ENCODE measurements at regions not wholly inside any gene's neighbourhood (a gene's known extent, or its start where the extent isn't known, plus 50 kb on each side); places are given as distances from the start of the nearest gene placed in this dataset.

DNA sequence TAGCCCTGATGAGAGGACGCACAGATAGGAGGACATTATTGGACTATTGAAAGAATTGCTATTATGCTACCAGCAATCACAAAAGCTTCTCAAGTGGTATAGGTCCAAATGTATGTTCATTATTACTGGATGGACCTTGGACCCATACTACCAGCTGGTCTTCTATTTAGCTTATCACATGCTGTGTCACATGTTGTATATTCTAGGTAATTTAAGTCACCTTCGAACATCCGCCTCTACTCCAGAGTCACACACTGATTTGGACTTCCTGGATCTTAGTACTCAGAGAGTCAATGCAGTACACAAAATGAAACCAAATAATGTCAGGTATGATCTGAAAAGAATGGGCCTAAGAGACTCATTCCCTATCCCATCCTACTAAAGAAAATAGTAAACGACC is 534.0 kb upstream of the API5 start:
- no peak for TF ChIP-seq POLR2A (IDR thresholded peaks at IDR 0.05)
- no peak for TF ChIP-seq POLR2AphosphoS5 (IDR thresholded peaks at IDR 0.05)
- TF ChIP-seq, protein P1, sequence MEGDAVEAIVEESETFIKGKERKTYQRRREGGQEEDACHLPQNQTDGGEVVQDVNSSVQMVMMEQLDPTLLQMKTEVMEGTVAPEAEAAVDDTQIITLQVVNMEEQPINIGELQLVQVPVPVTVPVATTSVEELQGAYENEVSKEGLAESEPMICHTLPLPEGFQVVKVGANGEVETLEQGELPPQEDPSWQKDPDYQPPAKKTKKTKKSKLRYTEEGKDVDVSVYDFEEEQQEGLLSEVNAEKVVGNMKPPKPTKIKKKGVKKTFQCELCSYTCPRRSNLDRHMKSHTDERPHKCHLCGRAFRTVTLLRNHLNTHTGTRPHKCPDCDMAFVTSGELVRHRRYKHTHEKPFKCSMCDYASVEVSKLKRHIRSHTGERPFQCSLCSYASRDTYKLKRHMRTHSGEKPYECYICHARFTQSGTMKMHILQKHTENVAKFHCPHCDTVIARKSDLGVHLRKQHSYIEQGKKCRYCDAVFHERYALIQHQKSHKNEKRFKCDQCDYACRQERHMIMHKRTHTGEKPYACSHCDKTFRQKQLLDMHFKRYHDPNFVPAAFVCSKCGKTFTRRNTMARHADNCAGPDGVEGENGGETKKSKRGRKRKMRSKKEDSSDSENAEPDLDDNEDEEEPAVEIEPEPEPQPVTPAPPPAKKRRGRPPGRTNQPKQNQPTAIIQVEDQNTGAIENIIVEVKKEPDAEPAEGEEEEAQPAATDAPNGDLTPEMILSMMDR (IDR thresholded peaks at IDR 0.05), result no peak
- no peak for TF ChIP-seq EP300 (IDR thresholded peaks at IDR 0.05)

Measured in suprapubic skin (tissue), 4 donors.